MCF 10A (cell line): ENCODE measurements at regions not wholly inside any gene's neighbourhood (a gene's known extent, or its start where the extent isn't known, plus 50 kb on each side); places are given as distances from the start of the nearest gene placed in this dataset.

Source experiments
- BruUV-seq: library from RNA; stranded (reverse); fragments of 400-500 nt; replicated peaks from 2 replicates; lab custom pipeline; 2021; lab: Mats Ljungman, UMichigan
- CTCF ChIA-PET: fragments of 300-600 bp; sonication (Branson Sonifier 250); formaldehyde crosslinking; extraction: SDS; loops from one replicate; lab custom pipeline; 2021; ENCODE audit warnings: antibody characterized with exemption, inconsistent platforms; lab: Yijun Ruan, JAX
- POLR2A ChIA-PET: fragments of 300-600, 350-650 bp; sonication (Branson Sonifier 250); formaldehyde crosslinking; extraction: SDS; loops from one replicate; lab custom pipeline; 2020; ENCODE audit warnings: antibody characterized with exemption, inconsistent platforms; lab: Yijun Ruan, JAX
- DNase-seq: peaks from one replicate; pipeline ENCODE4 v3.0.0-alpha.2; 2018; ENCODE audit not compliant: unreplicated experiment
- H3K27ac Mint-ChIP-seq: one replicate; pipeline ENCODE4 v1.8.0; 2022; ENCODE audit warnings: mild to moderate bottlenecking, low read depth, mixed read lengths; ENCODE audit not compliant: unreplicated experiment
- H3K27me3 Mint-ChIP-seq: one replicate; pipeline ENCODE4 v1.8.0; 2022; ENCODE audit warnings: mixed read lengths; ENCODE audit not compliant: insufficient read depth, unreplicated experiment
- H3K36me3 Mint-ChIP-seq: one replicate; pipeline ENCODE4 v1.8.0; 2022; ENCODE audit warnings: mild to moderate bottlenecking, moderate library complexity, mixed read lengths; ENCODE audit not compliant: insufficient read depth, unreplicated experiment
- H3K4me1 Mint-ChIP-seq: one replicate; pipeline ENCODE4 v1.8.0; 2022; ENCODE audit warnings: mixed read lengths; ENCODE audit not compliant: insufficient read depth, unreplicated experiment
- H3K4me3 Mint-ChIP-seq: one replicate; pipeline ENCODE4 v1.8.0; 2022; ENCODE audit warnings: mild to moderate bottlenecking, moderate library complexity, mixed read lengths; ENCODE audit not compliant: unreplicated experiment
- H3K9me3 Mint-ChIP-seq: one replicate; pipeline ENCODE4 v1.8.0; 2022; ENCODE audit warnings: mixed read lengths; ENCODE audit not compliant: unreplicated experiment
- CTCF ChIP-seq: fragments of 200-600 bp; IDR thresholded peaks from one replicate; pipeline ENCODE4 v1.8.0; 2022; ENCODE audit warnings: antibody characterized with exemption, mild to moderate bottlenecking; ENCODE audit not compliant: unreplicated experiment
- intact Hi-C: fragments of 100-400 bp; cut with micrococcal nuclease; formaldehyde crosslinking; loops from 2 replicates; pipeline ENCODE4 v1.14.1; 2022

GRCh38 chr2:41856946-41857345, 190.9 kb upstream of the PKDCC start:
- Mint-ChIP-seq H3K27ac (no peak overlapping the region), H3K9me3 (no peaks in the 10 kb centered on the region), H3K36me3 (peaks cover 4% of the 10 kb centered on the region), H3K27me3 (no peaks in the 10 kb centered on the region), H3K4me1 (peaks cover 14% of the 10 kb centered on the region), H3K4me3 (no peak overlapping the region)
- BruUV-seq, result no TSS peak
- POLR2A ChIA-PET, result interaction anchor here (0.7 to 1.7 kb wide), 2 partner anchors 15 to 1762 kb away, joined by 3 to 4 read pairs; no protein-coding TSS in a partner anchor
- CTCF ChIA-PET, result interaction anchor here (0.5 to 12.4 kb wide), 6 partner anchors 12 to 372 kb away, joined by 3 to 382 read pairs (median 4); no protein-coding TSS in a partner anchor
- no peak for TF ChIP-seq CTCF
- DNase-seq, result no peak
- intact Hi-C loops, result no loop called here

GRCh38 chr2:41859615-41860514, 188.0 kb upstream of the PKDCC start:
- Mint-ChIP-seq H3K27ac (peak overlapping the region; percentile 78), H3K27me3 (no peaks in the 10 kb centered on the region), H3K9me3 (no peaks in the 10 kb centered on the region), H3K4me3 (no peak overlapping the region), H3K36me3 (no peaks in the 10 kb centered on the region), H3K4me1 (peaks cover 14% of the 10 kb centered on the region)
- intact Hi-C loops, result loop anchor here (10.0 kb wide), 1 partner anchor 465 kb away; no protein-coding TSS in a partner anchor
- CTCF ChIA-PET, result interaction anchor here (0.6 to 3.4 kb wide), 10 partner anchors 9 to 235 kb away, joined by 3 to 35 read pairs (median 5); no protein-coding TSS in a partner anchor
- peak; percentile 66 for DNase-seq
- POLR2A ChIA-PET, result interaction anchor here (0.7 to 1.8 kb wide), 9 partner anchors 9 to 388 kb away, joined by 3 to 18 read pairs (median 4); no protein-coding TSS in a partner anchor
- no peak for TF ChIP-seq CTCF
- BruUV-seq, result no TSS peak

GRCh38 chr2:41863062-41863461, 184.8 kb upstream of the PKDCC start:
- intact Hi-C loops, result loop anchor here (10.0 kb wide), 1 partner anchor 462 kb away; no protein-coding TSS in a partner anchor
- Mint-ChIP-seq H3K27me3 (no peaks in the 10 kb centered on the region), H3K4me3 (no peak overlapping the region), H3K27ac (no peak overlapping the region), H3K9me3 (no peaks in the 10 kb centered on the region), H3K4me1 (peaks cover 14% of the 10 kb centered on the region), H3K36me3 (no peaks in the 10 kb centered on the region)
- no peak for TF ChIP-seq CTCF
- BruUV-seq, result no TSS peak
- POLR2A ChIA-PET, result no interaction called here
- CTCF ChIA-PET, result interaction anchor here (0.6 to 2.3 kb wide), 2 partner anchors 9 to 1643 kb away, joined by 3 to 17 read pairs; no protein-coding TSS in a partner anchor
- DNase-seq, result no peak

- Mint-ChIP-seq H3K9me3 (no peaks in the 10 kb centered on the region), H3K4me1 (peaks cover 4% of the 10 kb centered on the region)
- CTCF ChIA-PET, result interaction anchor here (0.6 to 2.8 kb wide), 3 partner anchors 11 to 221 kb away, joined by 3 to 36 read pairs (median 17); no protein-coding TSS in a partner anchor
Observed at GRCh38 chr2:41865263-41865662, 182.6 kb upstream of the PKDCC start.

More at GRCh38 chr2:41865263-41865662, 182.6 kb upstream of the PKDCC start:
- H3K4me3 Mint-ChIP-seq, result no peak overlapping the region
- POLR2A ChIA-PET, result no interaction called here
- no peaks in the 10 kb centered on the region for H3K36me3 Mint-ChIP-seq
- DNase-seq, result no peak
- H3K27me3 Mint-ChIP-seq, result no peaks in the 10 kb centered on the region
- intact Hi-C loops, result loop anchor here (5.0 to 10.0 kb wide), 2 partner anchors 377 to 460 kb away; no protein-coding TSS in a partner anchor
- TF ChIP-seq CTCF, result no peak
- BruUV-seq, result no TSS peak
- no peak overlapping the region for H3K27ac Mint-ChIP-seq
